GM18951 (cell line): ENCODE measurements at regions not wholly inside any gene's neighbourhood (a gene's known extent, or its start where the extent isn't known, plus 50 kb on each side); places are given as distances from the start of the nearest gene placed in this dataset.
"Not testable (repeated sequence)": the region's sequence is repeated elsewhere in the genome, so short reads cannot be mapped to it uniquely, and the experiment has no call there.

ENCODE experiments used
- POLR2A ChIP-seq: IDR thresholded peaks from 4 replicates; pipeline ENCODE4 v1.6.1; 2011; ENCODE audit warnings: mild to moderate bottlenecking; ENCODE audit not compliant: insufficient read length, insufficient read depth; ENCODE audit errors: extremely low read depth
- in situ Hi-C: fragments of 300-500 bp; cut with MboI; formaldehyde crosslinking; loops from one replicate; pipeline ENCODE4 v1.12.0; 2022; ENCODE audit warnings: low sequenced_read_pairs, mixed read lengths, inconsistent platforms; ENCODE audit not compliant: unreplicated experiment

- TF ChIP-seq POLR2A = no peak
- in situ Hi-C loops = no loop called here
These were observed 70.0 kb upstream of the NAMPT start for GRCh38 chr7:106354822-106355221.

GRCh38 chr7:106353944-106354343 lies 69.2 kb upstream of the NAMPT start:
- in situ Hi-C loops = no loop called here
- TF ChIP-seq POLR2A = no peak

GRCh38 chr7:106348231-106348630 lies 63.4 kb upstream of the NAMPT start:
- in situ Hi-C loops = no loop called here
- TF ChIP-seq POLR2A = no peak

- no peak for TF ChIP-seq POLR2A
These were observed 62.5 kb upstream of the NAMPT start for GRCh38 chr7:106347229-106347833.

GRCh38 chr7:106346678-106347217 lies 62.0 kb upstream of the NAMPT start:
- no peak for TF ChIP-seq POLR2A
- in situ Hi-C loops = no loop called here

More at GRCh38 chr7:106347229-106347833, 62.5 kb upstream of the NAMPT start:
- in situ Hi-C loops = no loop called here

- TF ChIP-seq POLR2A = no peak
- in situ Hi-C loops = no loop called here
These were observed 61.4 kb upstream of the NAMPT start for GRCh38 chr7:106346167-106346677.

- in situ Hi-C loops = no loop called here
- no peak for TF ChIP-seq POLR2A
These were observed 60.8 kb upstream of the NAMPT start for GRCh38 chr7:106345421-106346166.

- no peak for TF ChIP-seq POLR2A
- in situ Hi-C loops = no loop called here
These were observed 60.1 kb upstream of the NAMPT start for GRCh38 chr7:106344861-106345260.

GRCh38 chr7:106344211-106344610 lies 59.4 kb upstream of the NAMPT start:
- TF ChIP-seq POLR2A = no peak

GRCh38 chr7:106342049-106342448 lies 57.3 kb upstream of the NAMPT start:
- in situ Hi-C loops = not testable (repeated sequence)

More at GRCh38 chr7:106344211-106344610, 59.4 kb upstream of the NAMPT start:
- in situ Hi-C loops = no loop called here

- in situ Hi-C loops = not testable (repeated sequence)
These were observed 55.4 kb upstream of the NAMPT start for GRCh38 chr7:106340247-106340596.

- no peak for TF ChIP-seq POLR2A
- in situ Hi-C loops = no loop called here
These were observed 54.9 kb upstream of the NAMPT start for GRCh38 chr7:106339513-106340246.

- in situ Hi-C loops = no loop called here
- TF ChIP-seq POLR2A = no peak
These were observed 53.0 kb upstream of the NAMPT start for GRCh38 chr7:106337754-106338153.
